ENCODE measurements at regions not wholly inside any gene's neighbourhood (a gene's known extent, or its start where the extent isn't known, plus 50 kb on each side); places are given as distances from the start of the nearest gene placed in this dataset.
"Not testable (repeated sequence)": the region's sequence is repeated elsewhere in the genome, so short reads cannot be mapped to it uniquely, and the experiment has no call there.

- Mint-ChIP-seq H3K27ac (no peak overlapping the region), H3K9me3 (peaks cover under 1% of the 10 kb centered on the region), H3K4me1 (no peaks in the 10 kb centered on the region), H3K36me3 (no peaks in the 10 kb centered on the region), H3K27me3 (no peaks in the 10 kb centered on the region), H3K4me3 (no peak overlapping the region)
- DNase-seq: no peak
Observed at GRCh38 chr5:29169886-29170285, 2023.6 kb upstream of the CDH6 start.

- Mint-ChIP-seq H3K4me3 (no peak overlapping the region), H3K4me1 (no peaks in the 10 kb centered on the region), H3K9me3 (peaks cover 8% of the 10 kb centered on the region), H3K27me3 (no peaks in the 10 kb centered on the region), H3K27ac (no peak overlapping the region), H3K36me3 (no peaks in the 10 kb centered on the region)
- DNase-seq: no peak
Observed at GRCh38 chr5:29162297-29162696, 2031.2 kb upstream of the CDH6 start.

- Mint-ChIP-seq H3K27me3 (no peaks in the 10 kb centered on the region), H3K9me3 (peaks cover 10% of the 10 kb centered on the region), H3K4me1 (no peaks in the 10 kb centered on the region), H3K4me3 (no peak overlapping the region), H3K36me3 (no peaks in the 10 kb centered on the region), H3K27ac (no peak overlapping the region)
- no peak for DNase-seq
Observed at GRCh38 chr5:29161399-29162291, 2031.8 kb upstream of the CDH6 start.

- H3K27me3 Mint-ChIP-seq: no peaks in the 10 kb centered on the region
- H3K36me3 Mint-ChIP-seq: no peaks in the 10 kb centered on the region
- no peak for DNase-seq
- no peak overlapping the region for H3K4me3 Mint-ChIP-seq
- H3K27ac Mint-ChIP-seq: no peak overlapping the region
- H3K9me3 Mint-ChIP-seq: peaks cover 12% of the 10 kb centered on the region
- H3K4me1 Mint-ChIP-seq: no peaks in the 10 kb centered on the region
Observed at GRCh38 chr5:29157975-29158374, 2035.5 kb upstream of the CDH6 start.

GRCh38 chr5:29150840-29151239 lies 2042.6 kb upstream of the CDH6 start:
- H3K27ac Mint-ChIP-seq: no peak overlapping the region
- no peaks in the 10 kb centered on the region for H3K27me3 Mint-ChIP-seq
- peaks cover 2% of the 10 kb centered on the region for H3K9me3 Mint-ChIP-seq
- H3K4me3 Mint-ChIP-seq: no peak overlapping the region
- H3K36me3 Mint-ChIP-seq: no peaks in the 10 kb centered on the region
- no peak for DNase-seq
- no peaks in the 10 kb centered on the region for H3K4me1 Mint-ChIP-seq

GRCh38 chr5:29148581-29148980 lies 2044.9 kb upstream of the CDH6 start:
- no peak for DNase-seq
- Mint-ChIP-seq H3K4me3 (no peak overlapping the region), H3K36me3 (no peaks in the 10 kb centered on the region), H3K27ac (no peak overlapping the region), H3K9me3 (peaks cover 2% of the 10 kb centered on the region), H3K27me3 (no peaks in the 10 kb centered on the region), H3K4me1 (no peaks in the 10 kb centered on the region)

- H3K36me3 Mint-ChIP-seq: no peaks in the 10 kb centered on the region
- no peak for DNase-seq
- H3K4me3 Mint-ChIP-seq: no peak overlapping the region
- H3K4me1 Mint-ChIP-seq: no peaks in the 10 kb centered on the region
- no peaks in the 10 kb centered on the region for H3K9me3 Mint-ChIP-seq
- H3K27ac Mint-ChIP-seq: no peak overlapping the region
- no peaks in the 10 kb centered on the region for H3K27me3 Mint-ChIP-seq
Observed at GRCh38 chr5:29148073-29148472, 2045.4 kb upstream of the CDH6 start.

GRCh38 chr5:29143266-29143665 lies 2050.2 kb upstream of the CDH6 start:
- H3K27me3 Mint-ChIP-seq: no peaks in the 10 kb centered on the region
- H3K9me3 Mint-ChIP-seq: no peaks in the 10 kb centered on the region
- H3K27ac Mint-ChIP-seq: no peak overlapping the region
- no peaks in the 10 kb centered on the region for H3K4me1 Mint-ChIP-seq
- H3K36me3 Mint-ChIP-seq: no peaks in the 10 kb centered on the region
- DNase-seq: no peak
- H3K4me3 Mint-ChIP-seq: no peak overlapping the region

GRCh38 chr5:29134418-29134817 lies 2059.1 kb upstream of the CDH6 start:
- Mint-ChIP-seq H3K27ac (no peak overlapping the region), H3K9me3 (peaks cover 10% of the 10 kb centered on the region), H3K36me3 (no peaks in the 10 kb centered on the region), H3K4me3 (no peak overlapping the region), H3K27me3 (no peaks in the 10 kb centered on the region), H3K4me1 (no peaks in the 10 kb centered on the region)
- DNase-seq: no peak

GRCh38 chr5:29131285-29131684 lies 2062.2 kb upstream of the CDH6 start:
- no peaks in the 10 kb centered on the region for H3K36me3 Mint-ChIP-seq
- H3K4me3 Mint-ChIP-seq: no peak overlapping the region
- H3K27ac Mint-ChIP-seq: no peak overlapping the region
- no peaks in the 10 kb centered on the region for H3K27me3 Mint-ChIP-seq
- no peaks in the 10 kb centered on the region for H3K4me1 Mint-ChIP-seq
- no peak for DNase-seq
- peaks cover 8% of the 10 kb centered on the region for H3K9me3 Mint-ChIP-seq

GRCh38 chr5:29130786-29131185 lies 2062.7 kb upstream of the CDH6 start:
- H3K27me3 Mint-ChIP-seq: no peaks in the 10 kb centered on the region
- no peak overlapping the region for H3K4me3 Mint-ChIP-seq

GRCh38 chr5:29127524-29128156 lies 2065.8 kb upstream of the CDH6 start:
- H3K27me3 Mint-ChIP-seq, H3K36me3 Mint-ChIP-seq, DNase-seq, H3K27ac Mint-ChIP-seq, H3K4me3 Mint-ChIP-seq, H3K4me1 Mint-ChIP-seq, H3K9me3 Mint-ChIP-seq: not testable (repeated sequence)

More at GRCh38 chr5:29130786-29131185, 2062.7 kb upstream of the CDH6 start:
- no peak overlapping the region for H3K27ac Mint-ChIP-seq
- H3K36me3 Mint-ChIP-seq: no peaks in the 10 kb centered on the region
- no peak for DNase-seq
- H3K4me1 Mint-ChIP-seq: no peaks in the 10 kb centered on the region
- peaks cover 8% of the 10 kb centered on the region for H3K9me3 Mint-ChIP-seq

- H3K27ac Mint-ChIP-seq, H3K27me3 Mint-ChIP-seq, DNase-seq, H3K36me3 Mint-ChIP-seq, H3K4me3 Mint-ChIP-seq, H3K9me3 Mint-ChIP-seq, H3K4me1 Mint-ChIP-seq: not testable (repeated sequence)
Observed at GRCh38 chr5:29126462-29126861, 2067.0 kb upstream of the CDH6 start.

GRCh38 chr5:29122306-29122705 lies 2071.2 kb upstream of the CDH6 start:
- Mint-ChIP-seq H3K27ac (no peak overlapping the region), H3K36me3 (no peaks in the 10 kb centered on the region), H3K4me3 (no peak overlapping the region), H3K9me3 (peaks cover 1% of the 10 kb centered on the region), H3K4me1 (no peaks in the 10 kb centered on the region), H3K27me3 (no peaks in the 10 kb centered on the region)
- no peak for DNase-seq

- no peak for DNase-seq
- no peaks in the 10 kb centered on the region for H3K36me3 Mint-ChIP-seq
- no peaks in the 10 kb centered on the region for H3K4me1 Mint-ChIP-seq
- H3K9me3 Mint-ChIP-seq: peaks cover 10% of the 10 kb centered on the region
- no peak overlapping the region for H3K27ac Mint-ChIP-seq
- no peaks in the 10 kb centered on the region for H3K27me3 Mint-ChIP-seq
- no peak overlapping the region for H3K4me3 Mint-ChIP-seq
Observed at GRCh38 chr5:29114331-29114768, 2076.0 kb upstream of the CDH9 start.

- no peak for DNase-seq
- H3K27ac Mint-ChIP-seq: no peak overlapping the region
- H3K4me1 Mint-ChIP-seq: no peaks in the 10 kb centered on the region
- H3K4me3 Mint-ChIP-seq: no peak overlapping the region
- no peaks in the 10 kb centered on the region for H3K27me3 Mint-ChIP-seq
- H3K36me3 Mint-ChIP-seq: no peaks in the 10 kb centered on the region
- H3K9me3 Mint-ChIP-seq: peaks cover 8% of the 10 kb centered on the region
Observed at GRCh38 chr5:29113516-29113915, 2075.1 kb upstream of the CDH9 start.
